Fibroblast of upper back skin (primary cell): ENCODE measurements at regions not wholly inside any gene's neighbourhood (a gene's known extent, or its start where the extent isn't known, plus 50 kb on each side); places are given as distances from the start of the nearest gene placed in this dataset.
A peak's percentile ranks its signal among the peaks of the same experiment; 100 is the strongest.

ENCODE experiments used
- DNase-seq: peaks from one replicate; pipeline ENCODE4 v3.0.0-alpha.2; 2013

GRCh38 chr15:85847031-85847430, 52.3 kb upstream of the KLHL25 start:
- no peak for DNase-seq

GRCh38 chr15:85849946-85850345, 55.2 kb upstream of the KLHL25 start:
- DNase-seq = no peak

- DNase-seq = no peak
Observed at GRCh38 chr15:85852969-85853368, 58.2 kb upstream of the KLHL25 start.

- peak; percentile 57 for DNase-seq
Observed at GRCh38 chr15:85854345-85855097, 59.8 kb upstream of the KLHL25 start.

GRCh38 chr15:85858586-85859375, 64.1 kb upstream of the KLHL25 start:
- DNase-seq = peak; percentile 51

- DNase-seq = no peak
Observed at GRCh38 chr15:85859671-85860070, 64.9 kb upstream of the KLHL25 start.

GRCh38 chr15:85860394-85861161, 65.9 kb upstream of the KLHL25 start:
- DNase-seq = no peak

- peak; percentile 53 for DNase-seq
Observed at GRCh38 chr15:85865070-85865684, 70.5 kb upstream of the KLHL25 start.

GRCh38 chr15:85867250-85867649, 72.5 kb upstream of the KLHL25 start:
- no peak for DNase-seq

- DNase-seq = no peak
Observed at GRCh38 chr15:85869124-85869523, 74.4 kb upstream of the KLHL25 start.

GRCh38 chr15:85870216-85871014, 75.7 kb upstream of the KLHL25 start:
- no peak for DNase-seq

- no peak for DNase-seq
Observed at GRCh38 chr15:85871545-85871944, 76.8 kb upstream of the KLHL25 start.

GRCh38 chr15:85872125-85872524, 77.4 kb upstream of the KLHL25 start:
- no peak for DNase-seq

GRCh38 chr15:85874236-85874635, 79.5 kb upstream of the KLHL25 start:
- DNase-seq = no peak

GRCh38 chr15:85875756-85876155, 81.0 kb upstream of the KLHL25 start:
- DNase-seq = no peak

- DNase-seq = no peak
Observed at GRCh38 chr15:85878828-85879225, 84.1 kb upstream of the KLHL25 start.

- DNase-seq = peak; percentile 24
Observed at GRCh38 chr15:85879334-85880163, 84.8 kb upstream of the KLHL25 start.

GRCh38 chr15:85880501-85881190, 85.9 kb upstream of the KLHL25 start:
- DNase-seq = no peak

GRCh38 chr15:85886309-85886811, 91.6 kb upstream of the KLHL25 start:
- DNase-seq = no peak

- DNase-seq = no peak
Observed at GRCh38 chr15:85889956-85890619, 95.4 kb upstream of the KLHL25 start.
